HG02571 (cell line): ENCODE measurements at regions not wholly inside any gene's neighbourhood (a gene's known extent, or its start where the extent isn't known, plus 50 kb on each side); places are given as distances from the start of the nearest gene placed in this dataset.

ENCODE experiments used
- ATAC-seq: cut with Tn5 transposase; IDR thresholded peaks from one replicate; pipeline ENCODE4 v1.9.1; 2021; ENCODE audit warnings: mild to moderate bottlenecking, moderate library complexity; ENCODE audit not compliant: unreplicated experiment

DNA sequence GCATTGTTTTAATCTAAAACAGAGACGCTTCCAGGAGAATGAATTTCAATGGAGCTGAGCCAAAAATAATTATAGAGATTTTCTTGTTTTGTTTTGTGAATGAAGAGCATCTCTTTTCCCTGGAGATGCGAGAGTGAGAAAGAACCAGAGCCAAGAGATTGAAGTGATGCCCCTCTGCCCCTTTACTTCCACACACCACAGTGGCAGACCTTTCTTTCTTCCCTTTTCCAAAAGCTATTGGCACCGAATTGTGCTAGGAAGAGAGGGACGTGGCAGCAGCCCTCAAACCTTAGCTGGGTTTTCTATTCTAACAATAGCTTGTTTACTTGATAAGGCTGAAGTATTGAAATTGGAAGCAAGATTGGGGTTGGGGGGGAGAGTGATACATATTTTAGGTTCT lies 133.0 kb upstream of the TMEM161B start:
- no peak for ATAC-seq

- no peak for ATAC-seq
Observed at GRCh38 chr5:88401228-88401627, 132.6 kb upstream of the TMEM161B start.

GRCh38 chr5:88399561-88399960 lies 130.9 kb upstream of the TMEM161B start:
- ATAC-seq: no peak

GRCh38 chr5:88398316-88398715 lies 129.7 kb upstream of the TMEM161B start:
- no peak for ATAC-seq

- no peak for ATAC-seq
Observed at GRCh38 chr5:88396751-88397281, 128.2 kb upstream of the TMEM161B start.

DNA sequence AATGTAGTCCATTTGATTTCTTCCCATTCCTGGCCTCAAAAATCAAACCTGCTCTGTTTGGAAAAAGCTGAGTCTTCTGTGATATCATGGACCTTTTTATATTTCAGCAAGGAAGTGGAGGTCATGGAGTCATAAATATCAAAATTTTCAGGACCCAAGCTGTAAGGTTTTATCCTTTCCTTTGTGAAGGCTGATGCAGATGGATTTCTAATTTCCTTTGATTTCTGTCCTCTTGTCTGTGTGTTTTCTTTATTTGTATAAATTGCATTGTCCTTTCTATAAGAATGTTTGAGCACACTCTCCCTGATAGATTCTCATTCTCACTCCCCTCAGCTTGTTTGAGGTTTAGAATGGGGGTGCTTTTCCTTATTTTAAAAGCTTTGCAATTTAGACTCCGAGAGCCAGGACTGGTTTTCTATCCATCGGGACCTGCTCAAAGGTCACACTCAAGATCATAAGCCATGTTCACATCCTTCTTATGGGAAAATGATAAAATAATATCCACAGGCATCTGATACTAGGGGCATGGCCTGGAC lies 127.4 kb upstream of the TMEM161B start:
- ATAC-seq: no peak

DNA sequence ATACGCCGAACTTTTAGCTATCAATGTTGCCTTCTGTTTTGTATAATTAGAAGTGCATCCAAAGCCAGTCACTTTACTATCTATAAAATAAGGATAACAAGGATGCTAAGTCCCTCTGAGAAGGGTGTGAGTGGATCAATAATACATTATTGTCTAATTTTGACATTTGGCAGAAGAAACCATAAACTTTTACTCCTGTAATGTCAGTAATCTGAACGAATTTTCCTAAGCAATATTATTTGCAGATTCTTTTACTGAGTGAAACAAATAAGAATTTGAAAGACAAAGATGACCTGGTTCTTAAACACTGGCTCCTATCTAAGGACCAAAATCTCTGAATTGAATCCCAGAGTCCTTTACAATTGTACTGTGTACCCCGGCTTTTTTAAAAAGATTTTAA lies 126.6 kb upstream of the TMEM161B start:
- no peak for ATAC-seq

DNA sequence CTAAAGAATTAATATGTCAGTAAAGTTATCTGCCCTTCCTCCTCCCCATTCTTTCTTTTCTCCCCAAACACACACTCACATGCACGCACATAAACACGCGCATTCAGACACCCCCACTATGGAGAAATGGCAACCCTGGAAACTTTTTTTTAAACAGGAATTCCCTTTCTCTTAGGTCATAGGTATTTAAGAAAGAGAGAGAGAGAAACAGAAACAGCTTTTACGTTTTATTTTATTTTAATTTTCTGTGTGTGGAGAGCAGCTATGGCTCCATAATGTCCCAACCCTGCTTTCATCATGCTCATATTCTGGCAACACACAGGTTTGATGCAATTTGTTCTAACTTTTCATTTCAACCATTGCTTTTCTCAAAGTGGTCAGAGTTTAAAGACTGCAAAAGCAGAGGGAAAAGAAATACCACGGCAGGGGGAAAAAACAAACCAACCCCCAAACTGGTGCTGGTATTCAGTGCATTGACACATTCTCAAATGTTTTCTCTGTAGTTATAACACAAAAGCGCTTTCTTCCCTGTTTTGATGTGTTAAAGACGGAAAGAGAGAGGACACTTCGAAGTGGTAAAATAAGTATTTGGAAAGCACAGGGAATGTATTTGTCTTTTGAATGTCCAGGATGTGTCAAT lies 126.0 kb upstream of the TMEM161B start:
- no peak for ATAC-seq

DNA sequence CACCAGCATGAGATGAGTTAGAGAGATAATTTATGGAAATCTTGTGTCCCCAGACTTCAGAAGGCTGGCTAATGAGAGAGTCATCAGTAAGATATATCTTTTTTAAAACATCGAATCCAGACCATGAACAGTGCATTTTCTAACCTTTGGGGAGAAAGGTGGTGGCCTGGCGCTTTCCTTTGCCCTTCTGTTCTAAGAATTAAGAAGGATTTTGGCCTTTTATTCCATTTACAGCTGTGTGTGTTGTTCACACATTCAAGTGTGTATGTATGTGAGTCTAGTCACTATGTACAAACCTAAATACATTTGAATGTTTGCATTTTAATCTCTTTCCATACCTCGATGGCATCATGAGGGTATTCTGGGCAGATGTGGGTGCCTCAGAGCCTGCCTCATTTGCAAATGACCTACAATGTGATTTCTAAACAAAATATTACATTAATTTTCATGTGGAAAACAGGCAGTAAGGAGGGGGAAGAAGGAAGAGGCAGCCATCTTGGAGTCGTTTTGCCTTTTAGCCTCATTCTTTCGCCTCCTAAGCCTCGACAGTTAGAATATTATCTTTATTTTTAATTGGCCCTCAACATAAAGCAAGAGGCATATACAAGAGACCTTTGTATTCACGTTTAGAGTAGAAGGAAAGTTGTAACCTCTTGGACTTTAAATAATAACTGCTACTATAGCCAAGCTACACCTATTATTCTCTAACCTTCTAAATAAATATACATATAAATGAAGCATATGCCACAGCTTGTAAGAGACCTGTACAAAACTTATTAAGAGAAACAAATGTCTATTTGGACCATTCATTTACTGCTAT lies 125.3 kb upstream of the TMEM161B start:
- no peak for ATAC-seq

- no peak for ATAC-seq
Observed at GRCh38 chr5:88393042-88393441, 124.4 kb upstream of the TMEM161B start.

DNA sequence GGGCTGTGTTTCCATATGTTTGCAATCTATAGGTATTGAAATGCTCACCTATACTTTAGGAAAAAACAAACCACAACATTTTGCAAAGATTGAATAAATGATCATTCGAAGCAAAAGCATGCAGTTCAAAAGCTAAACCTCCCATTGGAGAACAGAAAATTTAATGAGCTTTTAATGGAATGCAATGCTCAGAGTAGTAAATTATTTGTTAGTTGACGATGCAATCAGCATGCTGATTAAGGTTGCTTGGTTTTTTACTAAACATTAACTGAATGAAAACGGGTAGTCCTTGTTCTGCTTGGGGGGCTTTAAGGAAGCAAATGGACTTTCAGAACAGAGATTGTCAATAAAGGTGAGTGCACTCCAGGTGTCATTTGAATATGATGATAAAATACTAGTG lies 123.3 kb upstream of the TMEM161B start:
- no peak for ATAC-seq

GRCh38 chr5:88391116-88391515 lies 122.5 kb upstream of the TMEM161B start:
- ATAC-seq: no peak

DNA sequence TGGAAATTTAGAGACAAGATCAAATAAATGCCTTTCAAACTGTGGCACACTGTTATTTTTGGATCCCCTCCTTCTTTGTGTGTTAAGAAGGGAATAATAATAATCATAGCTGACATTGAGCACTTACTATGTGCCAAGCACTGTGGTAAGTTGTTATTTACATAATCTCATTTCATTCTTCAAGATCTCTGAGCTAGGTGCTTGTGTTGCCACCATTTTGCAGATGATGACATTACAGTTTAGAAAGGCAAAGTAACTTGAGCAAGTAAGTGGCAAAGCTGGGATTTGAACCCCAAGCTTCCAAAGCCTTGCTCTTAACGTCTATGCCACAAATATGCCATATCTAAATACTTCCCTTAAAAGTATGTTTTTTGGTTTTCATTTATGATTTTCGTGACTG lies 121.8 kb upstream of the TMEM161B start:
- no peak for ATAC-seq

DNA sequence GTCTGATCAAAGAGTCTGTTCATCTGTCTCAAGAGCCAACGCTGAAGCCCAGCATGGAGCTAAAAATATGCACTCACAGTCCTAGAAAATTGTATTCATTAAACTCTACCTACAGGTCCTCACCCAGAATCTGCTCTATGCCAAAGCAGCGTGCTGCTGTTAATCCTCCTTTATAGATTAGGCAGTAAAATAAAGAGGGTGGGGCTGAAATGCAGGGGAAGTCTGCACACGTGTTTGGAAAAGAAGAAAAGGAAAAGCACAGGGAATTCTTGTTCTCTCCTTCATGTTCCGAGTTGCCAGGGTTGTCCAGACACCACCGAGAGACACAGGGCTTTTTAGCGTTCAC lies 121.4 kb upstream of the TMEM161B start:
- no peak for ATAC-seq

DNA sequence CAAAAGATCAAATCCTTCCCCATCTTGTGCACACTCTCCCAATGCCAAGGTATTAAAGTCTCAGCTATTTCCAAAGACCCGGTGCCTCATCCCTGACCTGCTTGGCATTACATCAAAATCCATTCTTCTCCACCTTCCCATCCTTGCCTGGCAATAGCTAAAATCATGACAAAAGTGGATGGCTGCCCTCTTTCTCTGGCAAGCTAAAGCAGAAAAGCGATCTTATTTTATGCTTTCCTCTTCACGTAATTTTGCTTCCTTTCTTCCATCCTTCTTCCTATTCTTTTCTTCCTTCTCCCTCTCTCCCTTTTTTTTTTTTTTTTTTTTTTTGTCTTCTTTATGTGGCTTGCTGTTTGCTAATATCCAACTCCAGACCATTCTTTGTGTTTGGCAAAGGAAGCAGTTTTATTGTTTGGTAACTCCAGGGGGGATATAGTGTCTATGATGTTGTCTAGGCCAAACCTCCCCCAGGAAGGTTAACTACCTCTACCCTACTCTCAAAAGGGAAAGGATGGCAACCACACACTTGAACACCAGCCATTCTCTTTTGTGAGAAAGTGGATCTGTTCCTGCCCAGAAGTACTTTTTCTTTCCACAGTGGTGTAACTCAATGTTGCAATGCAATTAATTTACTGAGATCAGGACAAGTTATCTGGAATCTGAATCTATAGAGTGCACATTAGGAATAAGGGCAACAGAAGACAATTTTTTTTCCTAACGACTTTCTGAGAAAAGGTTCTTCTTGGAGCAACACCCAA lies 120.9 kb upstream of the TMEM161B start:
- ATAC-seq: no peak

- no peak for ATAC-seq
Observed at GRCh38 chr5:88388476-88389337, 120.1 kb upstream of the TMEM161B start.

DNA sequence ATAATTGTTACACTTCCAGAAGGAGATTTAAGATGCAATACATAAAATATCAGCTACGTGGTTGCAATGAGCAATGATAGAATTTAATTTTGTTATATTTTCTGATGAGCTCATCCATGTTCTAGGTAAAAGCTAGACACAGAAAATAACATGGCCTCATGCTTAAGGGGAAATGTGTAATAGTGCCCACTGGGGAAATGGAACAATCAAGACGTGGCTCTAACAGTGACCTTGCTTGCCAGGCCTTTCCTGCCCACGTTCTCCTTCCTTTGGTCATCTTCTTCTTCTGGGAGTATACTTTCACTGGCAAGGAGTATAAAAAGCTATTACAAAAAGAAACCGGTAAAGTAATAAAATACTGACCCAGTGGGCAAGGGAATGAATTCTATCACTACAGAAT lies 116.2 kb upstream of the TMEM161B start:
- ATAC-seq: no peak

- ATAC-seq: no peak
Observed at GRCh38 chr5:88380332-88380731, 111.7 kb upstream of the TMEM161B start.

GRCh38 chr5:88377705-88378656 lies 109.3 kb upstream of the TMEM161B start:
- ATAC-seq: no peak
